Psoas muscle (tissue), 7 donors: ENCODE measurements at regions not wholly inside any gene's neighbourhood (a gene's known extent, or its start where the extent isn't known, plus 50 kb on each side); places are given as distances from the start of the nearest gene placed in this dataset.

Experiments
- ATAC-seq, 4 donors: fragments of 200-7000 bp; cut with Tn5 transposase; one replicate each; pipeline ENCODE4 v1.9.1; 2020; ENCODE audit warnings: moderate library complexity in 3 of 4, mild to moderate bottlenecking in 2 of 4
- DNase-seq, 2 donors: peaks; one replicate each; pipeline ENCODE4 v3.0.0-alpha.2; 2020
- H3K27ac ChIP-seq: fragments of 200-600 bp; one replicate; pipeline ENCODE4 v1.8.0; 2022
- H3K27me3 ChIP-seq, 3 donors: fragments of 200-600 bp in 1 of 3; one replicate each; pipeline versions ENCODE4 v1.6.1 to v1.8.0; 2013 to 2022; ENCODE audit warnings: low read length in 2 of 3, mild to moderate bottlenecking in 2 of 3, moderate library complexity in 1 of 3; ENCODE audit not compliant: insufficient read depth in 3 of 3
- H3K36me3 ChIP-seq, 2 donors: fragments of 200-600 bp in 1 of 2; one replicate each; pipeline versions ENCODE4 v1.6.1 to v1.8.0; 2013 to 2022; ENCODE audit warnings: low read depth in 1 of 2, mild to moderate bottlenecking in 1 of 2, moderate library complexity in 1 of 2; ENCODE audit not compliant: insufficient read depth in 1 of 2
- H3K4me1 ChIP-seq: fragments of 200-600 bp; one replicate; pipeline ENCODE4 v1.8.0; 2022
- H3K4me3 ChIP-seq: fragments of 200-600 bp; one replicate; pipeline ENCODE4 v1.8.0; 2022; ENCODE audit warnings: mild to moderate bottlenecking
- H3K9me3 ChIP-seq: fragments of 200-600 bp; one replicate; pipeline ENCODE4 v1.8.0; 2022
- WGBS, 3 donors: extraction: QIAGEN DNeasy Blood & Tissue Kit; methylation state at CpG; one replicate each; pipeline versions ENCODE4 v1.1.6 to v1.1.7; 2013; 5-methylcytosine and 5-hydroxymethylcytosine counted together
- intact Hi-C, 2 donors: fragments of 100-400 bp; cut with DNase I; formaldehyde crosslinking; loops; one replicate each; pipeline versions ENCODE4 v1.11.0 to v1.14.2; 2022
- TF ChIP-seq, protein P1 (sequence below): fragments of 200-600 bp; IDR thresholded peaks from one replicate; pipeline ENCODE4 v1.8.0; 2022; ENCODE audit warnings: antibody characterized with exemption
- donor health status: healthy with polysubstance abuse.
- donor health status: DM: no; HTN: no; CAD: no; lungs with moderate emphysema.
- donor health status: Bipolar disorder and iron deficiency.
- donor health status: healthy.
- donor health status: DM: yes; HTN: yes; CAD: no.
- donor health status: DM: no; HTN: no; CAD: no.
- donor health status: DM: yes; HTN: yes; CAD: no.

DNA sequence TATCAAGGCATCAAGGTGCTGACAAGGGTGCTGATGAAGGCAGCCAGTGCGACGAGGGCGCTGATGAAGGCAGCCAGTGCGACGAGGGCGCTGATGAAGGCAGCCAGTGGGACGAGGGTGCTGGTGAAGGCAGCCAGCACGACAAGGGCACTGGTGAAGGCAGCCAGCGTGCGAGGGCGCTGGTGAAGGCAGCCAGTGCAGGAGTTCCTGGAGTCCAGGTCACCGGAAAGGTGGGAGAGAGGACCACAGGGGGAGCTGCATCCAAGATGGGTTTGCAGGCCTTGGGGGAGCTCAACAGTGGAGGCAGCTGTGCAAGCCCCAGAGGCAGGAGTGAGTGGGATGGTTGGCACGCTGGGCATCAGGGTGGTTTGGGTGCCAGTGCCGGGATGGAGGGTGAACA, 176.3 kb downstream of the TBXT start:
- DNase-seq (no peak), ATAC-seq (no peak)

GRCh38 chr6:165990216-165990615, 177.4 kb downstream of the TBXT start:
- no peaks in the 10 kb centered on the region for H3K36me3 ChIP-seq
- 76 to 85% (median 80%) methylated on average over 2 of the region's 2 CpGs for WGBS, 3 donors
- DNase-seq (no peak), ATAC-seq (no peak)
- H3K27me3 ChIP-seq, result peaks cover 0 to 46% (median 2%) of the 10 kb centered on the region in 3 donors
- H3K27ac ChIP-seq, result no peak overlapping the region
- no peaks in the 10 kb centered on the region for H3K4me1 ChIP-seq
- intact Hi-C loops, result no loop called here
- TF ChIP-seq, protein P1, sequence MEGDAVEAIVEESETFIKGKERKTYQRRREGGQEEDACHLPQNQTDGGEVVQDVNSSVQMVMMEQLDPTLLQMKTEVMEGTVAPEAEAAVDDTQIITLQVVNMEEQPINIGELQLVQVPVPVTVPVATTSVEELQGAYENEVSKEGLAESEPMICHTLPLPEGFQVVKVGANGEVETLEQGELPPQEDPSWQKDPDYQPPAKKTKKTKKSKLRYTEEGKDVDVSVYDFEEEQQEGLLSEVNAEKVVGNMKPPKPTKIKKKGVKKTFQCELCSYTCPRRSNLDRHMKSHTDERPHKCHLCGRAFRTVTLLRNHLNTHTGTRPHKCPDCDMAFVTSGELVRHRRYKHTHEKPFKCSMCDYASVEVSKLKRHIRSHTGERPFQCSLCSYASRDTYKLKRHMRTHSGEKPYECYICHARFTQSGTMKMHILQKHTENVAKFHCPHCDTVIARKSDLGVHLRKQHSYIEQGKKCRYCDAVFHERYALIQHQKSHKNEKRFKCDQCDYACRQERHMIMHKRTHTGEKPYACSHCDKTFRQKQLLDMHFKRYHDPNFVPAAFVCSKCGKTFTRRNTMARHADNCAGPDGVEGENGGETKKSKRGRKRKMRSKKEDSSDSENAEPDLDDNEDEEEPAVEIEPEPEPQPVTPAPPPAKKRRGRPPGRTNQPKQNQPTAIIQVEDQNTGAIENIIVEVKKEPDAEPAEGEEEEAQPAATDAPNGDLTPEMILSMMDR, result no peak
- H3K9me3 ChIP-seq, result no peaks in the 10 kb centered on the region
- H3K4me3 ChIP-seq, result no peak overlapping the region

More for the DNA sequence above, 176.3 kb downstream of the TBXT start:
- 84 to 90% (median 86%) methylated on average over 14 of the region's 14 CpGs for WGBS, 3 donors
- TF ChIP-seq, protein P1, result no peak
- Histone ChIP-seq H3K36me3 (no peaks in the 10 kb centered on the region), H3K27me3 (peaks cover 0 to 35% (median 2%) of the 10 kb centered on the region in 3 donors), H3K9me3 (no peaks in the 10 kb centered on the region), H3K4me3 (no peak overlapping the region), H3K27ac (no peak overlapping the region), H3K4me1 (no peaks in the 10 kb centered on the region)
- intact Hi-C loops, result no loop called here

DNA sequence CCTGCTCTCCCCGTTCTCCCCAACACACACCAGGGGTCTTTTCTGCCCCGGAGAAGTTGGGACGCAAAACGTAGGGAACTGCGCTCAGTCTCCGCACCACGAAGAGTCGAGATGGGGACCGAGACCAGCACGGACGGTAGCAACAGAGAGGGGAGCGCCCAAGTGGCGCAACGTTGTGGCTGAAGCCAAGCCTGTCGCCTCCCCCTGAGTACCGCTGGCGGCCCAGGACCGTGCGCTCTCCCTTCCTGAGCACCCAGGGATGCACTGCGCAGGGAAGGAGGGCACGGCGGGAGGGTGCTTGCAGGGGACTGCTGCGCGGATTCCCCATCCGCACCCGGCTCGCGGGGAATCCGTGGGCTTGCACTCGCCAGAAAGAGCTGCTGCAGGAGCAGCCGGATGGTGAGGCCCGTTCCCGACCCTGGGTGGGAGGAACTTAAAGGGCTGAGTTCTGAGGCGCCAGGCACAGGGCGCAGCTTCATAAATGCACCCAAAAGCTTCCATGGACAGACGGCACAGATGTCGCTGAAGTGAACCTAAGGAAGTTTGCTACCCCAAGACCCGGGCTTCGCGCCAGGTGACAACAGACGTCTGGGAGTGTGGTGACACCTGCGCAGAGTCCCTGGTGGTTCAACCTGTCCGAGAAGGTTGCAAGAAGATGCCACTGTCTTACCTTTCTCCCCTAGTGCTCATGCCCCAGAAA, 178.7 kb downstream of the TBXT start:
- Histone ChIP-seq H3K4me1 (no peaks in the 10 kb centered on the region), H3K36me3 (no peaks in the 10 kb centered on the region), H3K27me3 (peaks cover 0 to 56% (median 5%) of the 10 kb centered on the region in 3 donors), H3K4me3 (peak overlapping the region; percentile 63), H3K9me3 (no peaks in the 10 kb centered on the region), H3K27ac (no peak overlapping the region)
- intact Hi-C loops, result no loop called here
- TF ChIP-seq, protein P1, result no peak
- peak in 1 of 4 donors; percentile 41 for ATAC-seq
- DNase-seq, result no peak
- 8 to 11% (median 8%) methylated on average over 37 to 43 of the region's 43 CpGs for WGBS, 3 donors

DNA sequence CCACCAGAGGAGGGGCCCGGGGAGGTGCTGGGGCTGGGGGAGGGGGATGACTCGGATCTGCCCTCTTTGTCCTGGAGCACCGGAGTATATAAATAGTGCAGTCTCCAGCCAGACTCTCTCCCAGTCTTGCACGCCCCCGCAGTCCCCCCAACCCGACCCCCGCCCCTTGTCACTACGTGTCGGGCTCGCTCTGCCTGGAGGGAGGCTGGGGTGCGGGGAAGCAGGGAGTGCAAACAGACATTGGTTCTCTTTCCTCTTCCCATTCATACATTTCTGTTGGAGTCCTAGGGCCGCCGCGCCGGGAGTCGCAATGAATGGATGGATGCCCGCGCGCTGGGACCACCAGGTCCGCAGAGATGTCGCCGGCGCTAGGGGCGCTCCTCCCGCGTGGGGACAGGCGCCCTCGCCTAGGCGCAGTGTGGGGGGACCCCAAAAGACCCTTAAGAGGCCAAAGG, 179.3 kb downstream of the TBXT start:
- no peak overlapping the region for H3K27ac ChIP-seq
- WGBS, 3 donors, result 0 to 1% (median 1%) methylated on average over 28 to 29 of the region's 29 CpGs
- intact Hi-C loops, result no loop called here

More for the DNA sequence above, 179.3 kb downstream of the TBXT start:
- ATAC-seq, result peak in 2 of 4 donors; percentile 28 to 38
- H3K4me3 ChIP-seq, result peak overlapping the region; percentile 63
- no peaks in the 10 kb centered on the region for H3K4me1 ChIP-seq
- DNase-seq, result peak in 1 of 2 donors; percentile 54
- no peaks in the 10 kb centered on the region for H3K9me3 ChIP-seq
- H3K27me3 ChIP-seq, result peaks cover 0 to 56% (median 5%) of the 10 kb centered on the region in 3 donors
- TF ChIP-seq, protein P1, result no peak
- no peaks in the 10 kb centered on the region for H3K36me3 ChIP-seq
